ENCODE measurements at regions not wholly inside any gene's neighbourhood (a gene's known extent, or its start where the extent isn't known, plus 50 kb on each side); places are given as distances from the start of the nearest gene placed in this dataset.
"Not testable (repeated sequence)": the region's sequence is repeated elsewhere in the genome, so short reads cannot be mapped to it uniquely, and the experiment has no call there.

- DNase-seq, result no peak
Measured at GRCh38 chr20:51305316-51306052, 237.0 kb downstream of the NFATC2 start.

- DNase-seq, result no peak
Measured at GRCh38 chr20:51303731-51304670, 238.5 kb downstream of the NFATC2 start.

GRCh38 chr20:51301026-51301425 is 241.5 kb downstream of the NFATC2 start:
- no peak for DNase-seq

- no peak for DNase-seq
Measured at GRCh38 chr20:51300104-51300503, 242.4 kb downstream of the NFATC2 start.

- no peak for DNase-seq
Measured at GRCh38 chr20:51299413-51299812, 243.1 kb downstream of the NFATC2 start.

- DNase-seq, result no peak
Measured at GRCh38 chr20:51298141-51298749, 244.3 kb downstream of the NFATC2 start.

GRCh38 chr20:51287628-51288413 is 254.7 kb downstream of the NFATC2 start:
- no peak for DNase-seq

GRCh38 chr20:51286758-51287157 is 255.8 kb downstream of the NFATC2 start:
- no peak for DNase-seq

GRCh38 chr20:51285684-51286083 is 256.8 kb downstream of the NFATC2 start:
- no peak for DNase-seq

- no peak for DNase-seq
Measured at GRCh38 chr20:51284871-51285270, 257.6 kb downstream of the NFATC2 start.

GRCh38 chr20:51284176-51284575 is 258.3 kb downstream of the NFATC2 start:
- no peak for DNase-seq

GRCh38 chr20:51281521-51281920 is 258.6 kb upstream of the KCNG1 start:
- DNase-seq, result no peak

GRCh38 chr20:51280047-51280446 is 257.1 kb upstream of the KCNG1 start:
- no peak for DNase-seq

GRCh38 chr20:51277961-51278360 is 255.1 kb upstream of the KCNG1 start:
- DNase-seq, result no peak

GRCh38 chr20:51276296-51276695 is 253.4 kb upstream of the KCNG1 start:
- DNase-seq, result no peak

GRCh38 chr20:51275826-51276225 is 252.9 kb upstream of the KCNG1 start:
- DNase-seq, result no peak

- no peak for DNase-seq
Measured at GRCh38 chr20:51275181-51275580, 252.3 kb upstream of the KCNG1 start.

- DNase-seq, result no peak
Measured at GRCh38 chr20:51272401-51272800, 249.5 kb upstream of the KCNG1 start.

- DNase-seq, result no peak
Measured at GRCh38 chr20:51271931-51272330, 249.0 kb upstream of the KCNG1 start.

- not testable (repeated sequence) for DNase-seq
Measured at GRCh38 chr20:51271289-51271688, 248.4 kb upstream of the KCNG1 start.

- no peak for DNase-seq
Measured at GRCh38 chr20:51269671-51270070, 246.8 kb upstream of the KCNG1 start.

- no peak for DNase-seq
Measured at GRCh38 chr20:51267679-51268078, 244.8 kb upstream of the KCNG1 start.

GRCh38 chr20:51266353-51266752 is 243.4 kb upstream of the KCNG1 start:
- no peak for DNase-seq
